ENCODE measurements at regions not wholly inside any gene's neighbourhood (a gene's known extent, or its start where the extent isn't known, plus 50 kb on each side); places are given as distances from the start of the nearest gene placed in this dataset.

GRCh38 chr2:193276069-193276468 lies 1081.3 kb upstream of the TMEFF2 start:
- Histone ChIP-seq H3K36me3 (ENCODE audit: control insufficient read depth in 2 of 4, insufficient read depth in 4 of 4, low read length in 3 of 4) (no peaks in the 10 kb centered on the region), H2BK12ac (ENCODE audit: low read depth, low read length) (no peak overlapping the region), H3K79me2 (ENCODE audit: control insufficient read depth in 1 of 2, insufficient read depth in 2 of 2, low read length in 2 of 2) (no peaks in the 10 kb centered on the region), H4K5ac (ENCODE audit: insufficient read length, low read depth, low read length) (no peak overlapping the region), H3K4me2 (ENCODE audit: insufficient read depth in 1 of 2, low read depth in 2 of 2, low read length in 2 of 2) (no peak overlapping the region), H2BK5ac (ENCODE audit: low read depth, low read length) (no peak overlapping the region), H2BK120ac (replicated peaks; ENCODE audit: low read depth, low read length) (no peak overlapping the region), H3K4me1 (replicated peaks in 1 of 4; ENCODE audit: control insufficient read depth in 3 of 4, insufficient read depth in 4 of 4, low read length in 3 of 4) (no peaks in the 10 kb centered on the region), H2BK15ac (ENCODE audit: low read length) (no peak overlapping the region), H2BK20ac (ENCODE audit: low read length) (no peak overlapping the region), H3K23me2 (ENCODE audit: low read depth, low read length) (no peaks in the 10 kb centered on the region), H3K23ac (ENCODE audit: insufficient read length) (no peak overlapping the region), H3K4me3 (ENCODE audit: extremely low read depth in 1 of 4, insufficient read depth in 2 of 4, low read depth in 3 of 4, low read length in 4 of 4) (no peak overlapping the region), H3K79me1 (ENCODE audit: low read depth, low read length) (no peaks in the 10 kb centered on the region), H3K56ac (replicated peaks; ENCODE audit: insufficient read length, low read depth, low read length) (no peak overlapping the region), H3K4ac (replicated peaks; ENCODE audit: insufficient read length, low read depth, low read length) (no peak overlapping the region), H2AK5ac (ENCODE audit: low read depth, low read length) (no peak overlapping the region), H3K9me3 (ENCODE audit: insufficient read depth in 2 of 2, low read depth in 1 of 2, low read length in 1 of 2) (no peaks in the 10 kb centered on the region; a peak in 2 of 4 replicates), H3K14ac (ENCODE audit: insufficient read length) (no peak overlapping the region), H3K18ac (ENCODE audit: extremely low read depth, low read length) (no peak overlapping the region), H3K27ac (ENCODE audit: low read depth, low read length) (no peak overlapping the region), H2AFZ (ENCODE audit: low read length) (no peak overlapping the region), H4K8ac (ENCODE audit: extremely low read depth, insufficient read depth, low read length) (no peak overlapping the region), H3K9ac (replicated peaks in 1 of 4; ENCODE audit: extremely low read depth in 1 of 4, low read depth in 3 of 4, low read length in 3 of 4) (no peak overlapping the region), H4K91ac (replicated peaks; ENCODE audit: insufficient read length, low read length) (no peak overlapping the region), H4K20me1 (replicated peaks in 1 of 2; ENCODE audit: control insufficient read depth in 1 of 2, insufficient read depth in 2 of 2, low read length in 2 of 2) (no peaks in the 10 kb centered on the region), H3K27me3 (replicated peaks in 1 of 4; ENCODE audit: control insufficient read depth in 3 of 4, extremely low read depth in 1 of 4, insufficient read depth in 3 of 4, low read length in 3 of 4) (peaks cover 0 to 1% (median 0%) of the 10 kb centered on the region in 4 experiments; a peak in 1 of 7 replicates)
- FAIRE-seq (no peak), DNase-seq (ENCODE audit: low read depth in 1 of 2, low spot score in 2 of 2) (no peak)
- POLR2A ChIA-PET (ENCODE audit: partially characterized antibody), result no interaction called here
- whole genome bisulfite sequencing, 2 experiments (ENCODE audit: extremely low coverage in 1 of 2, insufficient coverage in 1 of 2, insufficient read length in 1 of 2, insufficient replicate concordance in 2 of 2, low coverage in 1 of 2, low lambda C conversion rate in 2 of 2, missing lambda C conversion rate in 1 of 2), result 96% methylated on average over 6 of the region's 6 CpGs; no CpG with 5 or more reads in 1 of the 2 experiments
- CTCF ChIA-PET (ENCODE audit: partially characterized antibody), result interaction anchor here (0.7 kb wide), 1 partner anchor 1406 kb away, joined by 3 read pairs; no protein-coding TSS in a partner anchor
- TF ChIP-seq TBP (IDR thresholded peaks at IDR 0.05; ENCODE audit: low read depth, low read length) (no peak), NANOG (IDR thresholded peaks at IDR 0.05; ENCODE audit: insufficient read depth, low read depth, low read length, poor library complexity, severe bottlenecking) (no peak), MAFK (IDR thresholded peaks at IDR 0.05; ENCODE audit: low read depth, low read length) (no peak), BACH1 (IDR thresholded peaks at IDR 0.05; ENCODE audit: low read length) (no peak), EZH2 (IDR thresholded peaks at IDR 0.05; ENCODE audit: low read depth, low read length, severe bottlenecking) (no peak), SUZ12 (IDR thresholded peaks at IDR 0.05; ENCODE audit: low read length) (no peak), CHD2 (IDR thresholded peaks at IDR 0.05; ENCODE audit: low read length) (no peak), HDAC6 (IDR thresholded peaks at IDR 0.05; ENCODE audit: low read depth, low read length) (no peak), RAD21 (IDR thresholded peaks at IDR 0.05 in 1 of 2, conservative IDR thresholded peaks at IDR 0.05 in 1 of 2; ENCODE audit: low read depth in 2 of 2, low read length in 2 of 2) (no peak), JUND (IDR thresholded peaks at IDR 0.05; ENCODE audit: low read length) (no peak), CEBPB (IDR thresholded peaks at IDR 0.05; ENCODE audit: low read depth, low read length) (no peak), CBX8 (IDR thresholded peaks at IDR 0.05; ENCODE audit: borderline replicate concordance, low read depth, low read length) (no peak), RBBP5 (IDR thresholded peaks at IDR 0.05; ENCODE audit: borderline replicate concordance, low read depth, low read length) (no peak), RNF2 (IDR thresholded peaks at IDR 0.05; ENCODE audit: borderline replicate concordance, low read depth, low read length, missing control alignments, poor library complexity, severe bottlenecking) (no peak), TEAD4 (IDR thresholded peaks at IDR 0.05; ENCODE audit: low read depth, low read length) (no peak)
